ENCODE measurements at regions not wholly inside any gene's neighbourhood (a gene's known extent, or its start where the extent isn't known, plus 50 kb on each side); places are given as distances from the start of the nearest gene placed in this dataset.

GRCh38 chr13:64488731-64489130, 2741.4 kb downstream of the PCDH9 start:
- H3K9me3 Mint-ChIP-seq, result no peaks in the 10 kb centered on the region
- H3K4me3 ChIP-seq, result no peak overlapping the region
- H3K4me2 ChIP-seq, result no peak overlapping the region
- H3K27ac Mint-ChIP-seq, result no peak overlapping the region
- H4K20me1 ChIP-seq (replicated peaks; ENCODE audit: insufficient read depth), result no peaks in the 10 kb centered on the region
- no peaks in the 10 kb centered on the region for H3K36me3 Mint-ChIP-seq (ENCODE audit: low read depth)
- ATAC-seq (no peak), DNase-seq (ENCODE audit: low spot score) (no peak)
- H3K4me1 Mint-ChIP-seq, result no peaks in the 10 kb centered on the region
- no peaks in the 10 kb centered on the region for H3K4me1 ChIP-seq (ENCODE audit: insufficient read depth)
- H3K27me3 Mint-ChIP-seq (ENCODE audit: insufficient read depth, low read depth, poor library complexity), result no peaks in the 10 kb centered on the region
- H3F3A ChIP-seq (replicated peaks; ENCODE audit: low read depth), result no peaks in the 10 kb centered on the region
- H3K36me3 ChIP-seq (ENCODE audit: insufficient read depth), result no peaks in the 10 kb centered on the region
- no peak overlapping the region for H3K27ac ChIP-seq (ENCODE audit: low read depth)
- no peak overlapping the region for H3K4me3 Mint-ChIP-seq
- H2AFZ ChIP-seq, result no peak overlapping the region
- no peak for TF ChIP-seq REST (IDR thresholded peaks at IDR 0.05; ENCODE audit: unreplicated experiment)
- TF ChIP-seq CREB1 (CRISPR knock-in tag; IDR thresholded peaks at IDR 0.05; ENCODE audit: low read depth), result no peak
- no peaks in the 10 kb centered on the region for H3K9me2 ChIP-seq (ENCODE audit: insufficient read depth)
- H3K79me2 ChIP-seq (replicated peaks; ENCODE audit: insufficient read depth), result no peaks in the 10 kb centered on the region
- H3K27me3 ChIP-seq (ENCODE audit: insufficient read depth), result no peaks in the 10 kb centered on the region

- no peak overlapping the region for H3K27ac Mint-ChIP-seq
- DNase-seq (ENCODE audit: low spot score), result no peak
These were observed 2747.8 kb downstream of the PCDH9 start for GRCh38 chr13:64482373-64482772.

More at GRCh38 chr13:64482373-64482772, 2747.8 kb downstream of the PCDH9 start:
- no peak for TF ChIP-seq ZNF331 (CRISPR knock-in tag; IDR thresholded peaks at IDR 0.05; ENCODE audit: low read depth)
- TF ChIP-seq REST (IDR thresholded peaks at IDR 0.05; ENCODE audit: unreplicated experiment), result no peak
- TF ChIP-seq POLR2AphosphoS5 (IDR thresholded peaks at IDR 0.05; ENCODE audit: low read depth), result no peak
- H3K36me3 Mint-ChIP-seq (ENCODE audit: low read depth), result no peaks in the 10 kb centered on the region
- no peak overlapping the region for H3K4me2 ChIP-seq
- no peaks in the 10 kb centered on the region for H4K20me1 ChIP-seq (replicated peaks; ENCODE audit: insufficient read depth)
- H3K27me3 ChIP-seq (ENCODE audit: insufficient read depth), result no peaks in the 10 kb centered on the region
- no peak overlapping the region for H2AFZ ChIP-seq
- no peaks in the 10 kb centered on the region for H3F3A ChIP-seq (replicated peaks; ENCODE audit: low read depth)
- no peaks in the 10 kb centered on the region for H3K9me3 Mint-ChIP-seq
- H3K4me3 ChIP-seq, result no peak overlapping the region
- H3K36me3 ChIP-seq (ENCODE audit: insufficient read depth), result no peaks in the 10 kb centered on the region
- no peaks in the 10 kb centered on the region for H3K79me2 ChIP-seq (replicated peaks; ENCODE audit: insufficient read depth)
- H3K27me3 Mint-ChIP-seq (ENCODE audit: insufficient read depth, low read depth, poor library complexity), result no peaks in the 10 kb centered on the region
- H3K4me3 Mint-ChIP-seq, result no peak overlapping the region
- no peak overlapping the region for H3K27ac ChIP-seq (ENCODE audit: low read depth)
- H3K4me1 ChIP-seq (ENCODE audit: insufficient read depth), result peaks cover 20% of the 10 kb centered on the region
- ATAC-seq, result no peak
- H3K4me1 Mint-ChIP-seq, result peaks cover 16% of the 10 kb centered on the region
- no peaks in the 10 kb centered on the region for H3K9me2 ChIP-seq (ENCODE audit: insufficient read depth)

Measured in GM23338 (cell line).